RPMI7951 (cell line): ENCODE measurements at regions not wholly inside any gene's neighbourhood (a gene's known extent, or its start where the extent isn't known, plus 50 kb on each side); places are given as distances from the start of the nearest gene placed in this dataset.
"Not testable (repeated sequence)": the region's sequence is repeated elsewhere in the genome, so short reads cannot be mapped to it uniquely, and the experiment has no call there.

ENCODE experiments used
- DNase-seq: peaks from one replicate; pipeline ENCODE4 v3.0.0-alpha.2; 2012; ENCODE audit warnings: low read depth

DNA sequence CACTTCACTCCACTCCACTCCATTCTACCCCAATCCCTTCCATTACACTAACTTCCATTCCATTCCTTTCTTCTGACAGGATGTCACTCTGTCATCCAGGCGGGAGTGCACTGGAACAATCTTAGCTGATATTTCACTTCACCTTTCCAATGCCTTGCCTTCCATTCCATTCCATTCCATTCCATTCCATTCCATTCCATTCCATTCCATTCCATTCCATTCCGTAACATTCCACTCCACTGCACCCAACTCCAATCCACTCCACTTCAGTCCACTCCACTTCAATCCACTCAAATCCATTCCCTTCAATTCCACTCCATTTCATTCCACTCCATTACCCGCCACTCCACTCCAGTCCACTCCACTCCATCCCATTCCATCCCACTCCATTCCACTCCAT, 1099.4 kb downstream of the TSPY10 start:
- DNase-seq, result peak; percentile 76

DNA sequence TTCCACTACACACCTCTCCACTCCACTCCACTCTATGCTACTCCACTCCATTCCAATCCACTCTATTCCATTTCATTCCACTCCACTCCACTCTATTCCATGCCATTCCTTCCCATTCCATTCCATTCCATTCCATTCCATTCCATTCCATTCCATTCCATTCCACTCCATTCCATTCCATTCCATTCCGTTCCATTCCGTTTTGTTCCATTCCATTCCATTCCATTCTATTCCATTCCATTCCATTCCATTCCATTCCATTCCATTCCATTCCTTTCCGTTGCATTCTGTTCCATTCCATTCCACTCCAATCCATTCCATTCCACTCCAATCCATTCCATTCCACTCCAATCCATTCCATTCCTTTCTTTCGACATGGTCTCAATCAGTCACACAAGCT, 1121.1 kb downstream of the TSPY10 start:
- DNase-seq, result not testable (repeated sequence)

DNA sequence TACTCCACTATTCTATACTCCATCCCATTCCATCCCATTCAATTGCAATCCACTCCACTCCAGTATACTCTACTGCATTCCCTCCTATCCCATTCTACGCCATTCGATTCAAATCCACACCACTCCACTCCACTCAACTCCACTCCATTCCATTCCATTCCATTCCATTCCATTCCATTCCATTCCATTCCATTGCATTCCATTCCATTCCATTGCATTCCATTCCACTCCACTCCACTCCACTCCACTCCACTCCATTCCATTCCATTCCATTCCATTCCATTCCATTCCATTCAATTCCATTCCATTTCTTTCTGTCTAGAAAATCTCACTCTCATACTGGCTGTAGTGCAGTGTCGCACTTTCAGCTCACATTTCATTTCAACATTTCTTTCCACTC, 1129.4 kb downstream of the TSPY10 start:
- not testable (repeated sequence) for DNase-seq

DNA sequence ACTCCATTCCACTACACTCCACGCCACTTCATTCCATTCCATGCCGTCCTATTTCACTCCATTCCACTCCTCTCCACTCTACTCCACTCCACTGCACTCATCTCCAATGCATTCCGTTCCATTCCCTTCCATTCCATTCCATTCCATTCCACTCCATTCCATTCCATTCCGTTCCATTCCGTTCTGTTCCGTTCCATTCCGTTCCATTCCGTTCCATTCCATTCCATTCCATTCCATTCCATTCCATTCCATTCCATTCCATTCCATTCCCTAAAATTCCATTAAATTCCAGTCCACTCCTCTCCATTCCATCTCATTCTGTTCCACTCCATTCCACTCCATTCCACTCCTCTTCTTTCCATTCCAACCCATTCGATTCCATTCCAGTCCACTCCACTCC, 1139.1 kb downstream of the TSPY10 start:
- DNase-seq, result no peak

DNA sequence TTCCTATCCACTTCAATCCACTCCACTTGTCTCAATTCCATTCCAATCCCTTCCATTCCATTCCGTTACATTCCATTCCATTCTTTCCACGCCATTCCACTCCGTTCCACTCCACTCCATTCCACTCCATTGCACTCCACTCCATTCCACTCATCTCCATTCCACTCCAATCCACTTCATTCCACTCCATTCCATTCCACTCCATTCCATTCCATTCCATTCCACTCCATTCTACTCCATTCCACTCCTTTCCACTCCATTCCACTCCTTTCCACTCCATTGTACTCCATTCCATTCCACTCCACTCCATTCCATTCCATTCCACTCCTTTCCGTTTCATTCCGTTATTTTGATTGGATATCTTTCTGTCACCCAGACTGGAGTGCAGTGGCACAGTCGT, 1158.7 kb downstream of the TSPY10 start:
- no peak for DNase-seq
